Subcutaneous abdominal adipose tissue (tissue), 5 donors: ENCODE measurements at regions not wholly inside any gene's neighbourhood (a gene's known extent, or its start where the extent isn't known, plus 50 kb on each side); places are given as distances from the start of the nearest gene placed in this dataset.
"Not testable (repeated sequence)": the region's sequence is repeated elsewhere in the genome, so short reads cannot be mapped to it uniquely, and the experiment has no call there.

Source experiments
- H3K27ac ChIP-seq: one replicate; pipeline ENCODE4 v1.7.0; 2013; ENCODE audit warnings: low read depth, mild to moderate bottlenecking, inconsistent platforms, low read length, moderate library complexity
- H3K27me3 ChIP-seq, 5 donors: one replicate each; pipeline ENCODE4 v1.7.0; 2013; ENCODE audit warnings: low read length in 5 of 5, inconsistent platforms in 1 of 5; ENCODE audit not compliant: control insufficient read depth in 5 of 5, insufficient read depth in 4 of 5
- H3K36me3 ChIP-seq, 5 donors: one replicate each; pipeline ENCODE4 v1.7.0; 2013; ENCODE audit warnings: low read length in 5 of 5; ENCODE audit not compliant: control insufficient read depth in 5 of 5, insufficient read depth in 5 of 5
- H3K4me1 ChIP-seq, 5 donors: one replicate each; pipeline ENCODE4 v1.7.0; 2013; ENCODE audit warnings: low read length in 5 of 5, mild to moderate bottlenecking in 3 of 5, moderate library complexity in 1 of 5; ENCODE audit not compliant: control insufficient read depth in 5 of 5, insufficient read depth in 5 of 5
- H3K4me3 ChIP-seq, 5 donors: one replicate each; pipeline ENCODE4 v1.7.0; 2013; ENCODE audit warnings: low read length in 5 of 5, low read depth in 1 of 5
- H3K9ac ChIP-seq, 5 donors: one replicate each; pipeline ENCODE4 v1.7.0; 2013; ENCODE audit warnings: low read length in 5 of 5, mild to moderate bottlenecking in 4 of 5, moderate library complexity in 3 of 5
- H3K9me3 ChIP-seq, 5 donors: one replicate each; pipeline ENCODE4 v1.7.0; 2013; ENCODE audit warnings: low read length in 5 of 5; ENCODE audit not compliant: control insufficient read depth in 5 of 5
- donor health status: healthy.
- donor health status: healthy.
- donor health status: healthy.
- donor health status: healthy.
- donor health status: healthy.

- not testable (repeated sequence) for H3K9me3 ChIP-seq, H3K9ac ChIP-seq, H3K27me3 ChIP-seq, H3K27ac ChIP-seq, H3K36me3 ChIP-seq, H3K4me3 ChIP-seq, H3K4me1 ChIP-seq
Measured at GRCh38 chr6:78547636-78548035, 319.7 kb upstream of the IRAK1BP1 start.

GRCh38 chr6:78551361-78551760 is 316.0 kb upstream of the IRAK1BP1 start:
- no peak overlapping the region for H3K9ac ChIP-seq
- H3K9me3 ChIP-seq = peaks cover 0 to 21% (median 17%) of the 10 kb centered on the region in 5 donors
- H3K27ac ChIP-seq = no peak overlapping the region
- no peaks in the 10 kb centered on the region for H3K27me3 ChIP-seq
- no peak overlapping the region for H3K4me3 ChIP-seq
- H3K4me1 ChIP-seq = no peaks in the 10 kb centered on the region
- H3K36me3 ChIP-seq = no peaks in the 10 kb centered on the region

GRCh38 chr6:78552435-78552834 is 314.9 kb upstream of the IRAK1BP1 start:
- no peak overlapping the region for H3K4me3 ChIP-seq
- H3K9ac ChIP-seq = no peak overlapping the region
- no peaks in the 10 kb centered on the region for H3K4me1 ChIP-seq
- no peaks in the 10 kb centered on the region for H3K36me3 ChIP-seq
- H3K27me3 ChIP-seq = no peaks in the 10 kb centered on the region
- no peak overlapping the region for H3K27ac ChIP-seq
- H3K9me3 ChIP-seq = peaks cover 0 to 23% (median 18%) of the 10 kb centered on the region in 5 donors

GRCh38 chr6:78554341-78554740 is 313.0 kb upstream of the IRAK1BP1 start:
- Histone ChIP-seq H3K36me3 (no peaks in the 10 kb centered on the region), H3K4me3 (no peak overlapping the region), H3K4me1 (no peaks in the 10 kb centered on the region), H3K9me3 (peaks cover 0 to 23% (median 18%) of the 10 kb centered on the region in 5 donors), H3K27ac (no peak overlapping the region), H3K9ac (no peak overlapping the region), H3K27me3 (no peaks in the 10 kb centered on the region)

- no peaks in the 10 kb centered on the region for H3K27me3 ChIP-seq
- H3K27ac ChIP-seq = no peak overlapping the region
- no peaks in the 10 kb centered on the region for H3K36me3 ChIP-seq
- H3K9me3 ChIP-seq = peaks cover 0 to 13% (median 12%) of the 10 kb centered on the region in 5 donors
- H3K9ac ChIP-seq = no peak overlapping the region
- no peak overlapping the region for H3K4me3 ChIP-seq
- no peaks in the 10 kb centered on the region for H3K4me1 ChIP-seq
Measured at GRCh38 chr6:78559056-78559455, 308.3 kb upstream of the IRAK1BP1 start.

GRCh38 chr6:78561015-78561414 is 306.3 kb upstream of the IRAK1BP1 start:
- no peaks in the 10 kb centered on the region for H3K36me3 ChIP-seq
- H3K9me3 ChIP-seq = peaks cover 0 to 5% (median 4%) of the 10 kb centered on the region in 5 donors
- peaks cover 0 to 5% (median 0%) of the 10 kb centered on the region in 5 donors for H3K4me1 ChIP-seq
- no peak overlapping the region for H3K4me3 ChIP-seq
- no peaks in the 10 kb centered on the region for H3K27me3 ChIP-seq
- H3K27ac ChIP-seq = no peak overlapping the region
- no peak overlapping the region for H3K9ac ChIP-seq

GRCh38 chr6:78565997-78566396 is 301.4 kb upstream of the IRAK1BP1 start:
- no peak overlapping the region for H3K4me3 ChIP-seq
- no peaks in the 10 kb centered on the region for H3K36me3 ChIP-seq
- peaks cover 0 to 5% (median 0%) of the 10 kb centered on the region in 5 donors for H3K4me1 ChIP-seq
- H3K9me3 ChIP-seq = peaks cover 0 to 19% (median 3%) of the 10 kb centered on the region in 5 donors
- no peaks in the 10 kb centered on the region for H3K27me3 ChIP-seq
- H3K9ac ChIP-seq = no peak overlapping the region
- no peak overlapping the region for H3K27ac ChIP-seq

- peaks cover 0 to 2% (median 0%) of the 10 kb centered on the region in 5 donors for H3K4me1 ChIP-seq
Measured at GRCh38 chr6:78570044-78570443, 297.3 kb upstream of the IRAK1BP1 start.

GRCh38 chr6:78577585-78577984 is 289.8 kb upstream of the IRAK1BP1 start:
- no peak overlapping the region for H3K27ac ChIP-seq
- H3K36me3 ChIP-seq = no peaks in the 10 kb centered on the region
- no peak overlapping the region for H3K4me3 ChIP-seq
- H3K27me3 ChIP-seq = no peaks in the 10 kb centered on the region
- H3K9me3 ChIP-seq = peaks cover 0 to 3% (median 0%) of the 10 kb centered on the region in 5 donors
- no peak overlapping the region for H3K9ac ChIP-seq
- H3K4me1 ChIP-seq = no peaks in the 10 kb centered on the region

More at GRCh38 chr6:78570044-78570443, 297.3 kb upstream of the IRAK1BP1 start:
- Histone ChIP-seq H3K9ac (no peak overlapping the region), H3K27me3 (no peaks in the 10 kb centered on the region), H3K36me3 (no peaks in the 10 kb centered on the region), H3K9me3 (peaks cover 0 to 19% (median 3%) of the 10 kb centered on the region in 5 donors), H3K27ac (no peak overlapping the region), H3K4me3 (no peak overlapping the region)

GRCh38 chr6:78578430-78578829 is 288.9 kb upstream of the IRAK1BP1 start:
- Histone ChIP-seq H3K4me1 (no peaks in the 10 kb centered on the region), H3K36me3 (no peaks in the 10 kb centered on the region), H3K27me3 (no peaks in the 10 kb centered on the region), H3K27ac (no peak overlapping the region), H3K9ac (no peak overlapping the region), H3K9me3 (no peaks in the 10 kb centered on the region), H3K4me3 (no peak overlapping the region)

- H3K27me3 ChIP-seq = no peaks in the 10 kb centered on the region
- H3K9ac ChIP-seq = no peak overlapping the region
- no peaks in the 10 kb centered on the region for H3K4me1 ChIP-seq
- no peak overlapping the region for H3K4me3 ChIP-seq
- H3K36me3 ChIP-seq = no peaks in the 10 kb centered on the region
- H3K9me3 ChIP-seq = no peaks in the 10 kb centered on the region
- H3K27ac ChIP-seq = no peak overlapping the region
Measured at GRCh38 chr6:78580923-78581322, 286.4 kb upstream of the IRAK1BP1 start.
